ENCODE measurements at regions not wholly inside any gene's neighbourhood (a gene's known extent, or its start where the extent isn't known, plus 50 kb on each side); places are given as distances from the start of the nearest gene placed in this dataset.

DNA sequence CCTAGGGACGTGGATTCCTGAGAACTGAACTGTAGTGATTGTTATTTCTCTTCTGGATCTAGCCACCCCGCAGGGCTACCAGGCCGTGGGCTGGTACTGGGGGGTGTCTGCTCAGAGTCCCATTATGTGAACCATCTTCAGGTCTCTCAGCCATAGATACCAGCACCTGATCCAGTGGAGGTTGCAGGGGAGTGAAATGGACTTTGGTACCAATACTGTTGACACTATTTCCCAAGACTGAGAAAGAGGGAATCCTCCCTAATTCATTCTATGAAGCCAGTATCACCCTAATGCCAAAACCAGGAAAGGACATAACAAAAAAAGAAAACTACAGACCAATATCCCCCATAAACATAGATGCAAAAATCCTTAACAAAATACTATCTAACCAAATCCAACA, 237.0 kb upstream of the AGTR1 start:
- TF ChIP-seq, protein P1, sequence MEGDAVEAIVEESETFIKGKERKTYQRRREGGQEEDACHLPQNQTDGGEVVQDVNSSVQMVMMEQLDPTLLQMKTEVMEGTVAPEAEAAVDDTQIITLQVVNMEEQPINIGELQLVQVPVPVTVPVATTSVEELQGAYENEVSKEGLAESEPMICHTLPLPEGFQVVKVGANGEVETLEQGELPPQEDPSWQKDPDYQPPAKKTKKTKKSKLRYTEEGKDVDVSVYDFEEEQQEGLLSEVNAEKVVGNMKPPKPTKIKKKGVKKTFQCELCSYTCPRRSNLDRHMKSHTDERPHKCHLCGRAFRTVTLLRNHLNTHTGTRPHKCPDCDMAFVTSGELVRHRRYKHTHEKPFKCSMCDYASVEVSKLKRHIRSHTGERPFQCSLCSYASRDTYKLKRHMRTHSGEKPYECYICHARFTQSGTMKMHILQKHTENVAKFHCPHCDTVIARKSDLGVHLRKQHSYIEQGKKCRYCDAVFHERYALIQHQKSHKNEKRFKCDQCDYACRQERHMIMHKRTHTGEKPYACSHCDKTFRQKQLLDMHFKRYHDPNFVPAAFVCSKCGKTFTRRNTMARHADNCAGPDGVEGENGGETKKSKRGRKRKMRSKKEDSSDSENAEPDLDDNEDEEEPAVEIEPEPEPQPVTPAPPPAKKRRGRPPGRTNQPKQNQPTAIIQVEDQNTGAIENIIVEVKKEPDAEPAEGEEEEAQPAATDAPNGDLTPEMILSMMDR (IDR thresholded peaks at IDR 0.05; ENCODE audit: low read depth, low read length, poor library complexity, severe bottlenecking), result no peak
- TF ChIP-seq EZH2phosphoT487 (IDR thresholded peaks at IDR 0.05; ENCODE audit: borderline replicate concordance, low read length), result no peak
